HepG2 (cell line): ENCODE measurements at regions not wholly inside any gene's neighbourhood (a gene's known extent, or its start where the extent isn't known, plus 50 kb on each side); places are given as distances from the start of the nearest gene placed in this dataset.

Source experiments
- ELF1 ChIP-seq: sonication (generic); formaldehyde crosslinking; IDR thresholded peaks from 2 replicates; pipeline ENCODE4 v1.4.0; 2020; ENCODE audit warnings: missing genetic modification reagents
- ELF4 ChIP-seq: sonication (generic); formaldehyde crosslinking; IDR thresholded peaks from 2 replicates; pipeline ENCODE4 v1.5.0; 2020; ENCODE audit warnings: missing genetic modification reagents, mild to moderate bottlenecking, moderate library complexity, borderline replicate concordance
- POLR2AphosphoS5 ChIP-seq: IDR thresholded peaks from 2 replicates; pipeline ENCODE4 v1.6.1; 2012; ENCODE audit warnings: low read depth, low read length
- RAD21 ChIP-seq: fragments of 450-650 bp; formaldehyde crosslinking; IDR thresholded peaks from 2 replicates; pipeline ENCODE4 v1.5.0; 2020; ENCODE audit warnings: mild to moderate bottlenecking
- RAD51 ChIP-seq: fragments of 450-650 bp; IDR thresholded peaks from 2 replicates; pipeline ENCODE4 v1.6.1; 2016; ENCODE audit warnings: borderline replicate concordance
- ZSCAN25 ChIP-seq: sonication (generic); formaldehyde crosslinking; IDR thresholded peaks from 2 replicates; pipeline ENCODE4 v1.8.0; 2022; ENCODE audit warnings: mild to moderate bottlenecking, missing genetic modification reagents
- TF ChIP-seq, protein P1 (sequence below): sonication (generic); formaldehyde crosslinking; IDR thresholded peaks from 2 replicates; pipeline ENCODE4 v1.4.0; 2020; ENCODE audit warnings: mild to moderate bottlenecking, missing genetic modification reagents
- TF ChIP-seq, protein P2 (sequence below): sonication (generic); formaldehyde crosslinking; IDR thresholded peaks from 2 replicates; pipeline ENCODE4 v1.5.0; 2020; ENCODE audit warnings: mild to moderate bottlenecking, missing genetic modification reagents, moderate library complexity

DNA sequence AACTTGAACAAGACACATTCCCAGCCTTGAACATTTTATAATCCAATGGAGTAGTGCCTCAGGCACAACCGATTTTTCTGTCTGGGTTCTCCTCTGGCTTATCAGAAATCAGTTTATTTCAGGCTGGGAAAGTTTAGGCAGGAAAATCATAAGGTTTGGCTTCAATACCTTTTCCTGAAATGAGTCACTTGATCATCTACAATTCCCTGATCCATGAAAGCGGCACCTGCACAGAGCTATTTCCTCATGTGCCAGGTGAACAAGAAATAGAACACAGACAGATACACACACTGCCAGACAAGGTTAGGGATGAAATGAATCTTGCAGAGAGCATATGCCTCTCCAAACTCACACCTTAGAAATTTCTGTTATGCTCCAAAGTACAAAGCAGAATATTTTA is 106.7 kb upstream of the OR9G4 start:
- TF ChIP-seq ELF1 (CRISPR knock-in tag) (no peak), RAD51 (no peak), ZSCAN25 (no peak), ELF4 (CRISPR knock-in tag) (no peak), POLR2AphosphoS5 (no peak), RAD21 (no peak)
- TF ChIP-seq, protein P1, sequence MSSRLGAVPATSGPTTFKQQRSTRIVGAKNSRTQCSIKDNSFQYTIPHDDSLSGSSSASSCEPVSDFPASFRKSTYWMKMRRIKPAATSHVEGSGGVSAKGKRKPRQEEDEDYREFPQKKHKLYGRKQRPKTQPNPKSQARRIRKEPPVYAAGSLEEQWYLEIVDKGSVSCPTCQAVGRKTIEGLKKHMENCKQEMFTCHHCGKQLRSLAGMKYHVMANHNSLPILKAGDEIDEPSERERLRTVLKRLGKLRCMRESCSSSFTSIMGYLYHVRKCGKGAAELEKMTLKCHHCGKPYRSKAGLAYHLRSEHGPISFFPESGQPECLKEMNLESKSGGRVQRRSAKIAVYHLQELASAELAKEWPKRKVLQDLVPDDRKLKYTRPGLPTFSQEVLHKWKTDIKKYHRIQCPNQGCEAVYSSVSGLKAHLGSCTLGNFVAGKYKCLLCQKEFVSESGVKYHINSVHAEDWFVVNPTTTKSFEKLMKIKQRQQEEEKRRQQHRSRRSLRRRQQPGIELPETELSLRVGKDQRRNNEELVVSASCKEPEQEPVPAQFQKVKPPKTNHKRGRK: no peak
- TF ChIP-seq, protein P2, sequence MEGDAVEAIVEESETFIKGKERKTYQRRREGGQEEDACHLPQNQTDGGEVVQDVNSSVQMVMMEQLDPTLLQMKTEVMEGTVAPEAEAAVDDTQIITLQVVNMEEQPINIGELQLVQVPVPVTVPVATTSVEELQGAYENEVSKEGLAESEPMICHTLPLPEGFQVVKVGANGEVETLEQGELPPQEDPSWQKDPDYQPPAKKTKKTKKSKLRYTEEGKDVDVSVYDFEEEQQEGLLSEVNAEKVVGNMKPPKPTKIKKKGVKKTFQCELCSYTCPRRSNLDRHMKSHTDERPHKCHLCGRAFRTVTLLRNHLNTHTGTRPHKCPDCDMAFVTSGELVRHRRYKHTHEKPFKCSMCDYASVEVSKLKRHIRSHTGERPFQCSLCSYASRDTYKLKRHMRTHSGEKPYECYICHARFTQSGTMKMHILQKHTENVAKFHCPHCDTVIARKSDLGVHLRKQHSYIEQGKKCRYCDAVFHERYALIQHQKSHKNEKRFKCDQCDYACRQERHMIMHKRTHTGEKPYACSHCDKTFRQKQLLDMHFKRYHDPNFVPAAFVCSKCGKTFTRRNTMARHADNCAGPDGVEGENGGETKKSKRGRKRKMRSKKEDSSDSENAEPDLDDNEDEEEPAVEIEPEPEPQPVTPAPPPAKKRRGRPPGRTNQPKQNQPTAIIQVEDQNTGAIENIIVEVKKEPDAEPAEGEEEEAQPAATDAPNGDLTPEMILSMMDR (CRISPR knock-in tag): no peak
